ENCODE measurements at regions not wholly inside any gene's neighbourhood (a gene's known extent, or its start where the extent isn't known, plus 50 kb on each side); places are given as distances from the start of the nearest gene placed in this dataset.
"Not testable (repeated sequence)": the region's sequence is repeated elsewhere in the genome, so short reads cannot be mapped to it uniquely, and the experiment has no call there.

DNA sequence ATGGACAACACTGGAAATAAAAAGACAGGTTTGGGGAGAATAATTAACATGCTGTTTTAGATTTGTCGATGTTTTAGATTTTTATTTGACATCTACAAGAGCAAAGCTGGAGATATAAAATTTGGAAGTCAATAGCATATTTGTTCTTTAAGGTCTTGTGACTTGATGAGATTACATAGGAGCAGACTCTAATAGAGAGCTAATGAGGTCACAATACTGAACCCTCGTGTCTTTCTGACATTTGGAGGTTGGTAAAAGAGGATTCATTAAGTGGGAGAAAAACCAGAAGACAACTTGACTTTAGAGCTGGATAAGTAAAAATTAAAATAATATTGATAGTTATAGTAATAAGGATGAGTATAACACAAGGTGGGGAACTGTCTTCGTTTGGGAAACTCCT is 322.7 kb upstream of the SEMA6A start:
- Mint-ChIP-seq H3K27ac (no peak overlapping the region), H3K9me3 (no peaks in the 10 kb centered on the region), H3K4me3 (no peak overlapping the region), H3K27me3 (no peaks in the 10 kb centered on the region), H3K36me3 (ENCODE audit: low read depth) (no peaks in the 10 kb centered on the region), H3K4me1 (no peaks in the 10 kb centered on the region)
- DNase-seq, result no peak
- ChIA-PET CTCF (no interaction called here), POLR2A (no interaction called here)

DNA sequence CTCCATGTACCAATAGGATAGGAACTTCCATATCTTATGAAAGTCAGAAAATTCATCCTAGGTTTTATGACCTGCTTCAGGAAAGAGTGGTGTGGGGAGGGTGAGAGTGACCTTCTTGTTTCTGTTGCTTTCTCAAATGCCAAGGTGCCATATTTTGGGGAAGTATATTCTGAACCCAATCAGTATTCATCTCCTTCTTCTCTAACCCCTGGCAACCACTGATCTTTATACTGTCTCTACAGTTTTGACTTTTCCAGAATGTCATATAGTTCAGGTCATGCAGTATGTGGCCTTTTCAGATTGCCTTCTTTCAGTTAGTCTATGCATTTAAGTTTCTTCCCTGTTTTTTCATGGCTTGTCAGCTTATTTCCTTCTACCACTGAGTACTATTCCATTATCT is 321.4 kb upstream of the SEMA6A start:
- H3K27me3 Mint-ChIP-seq, result no peaks in the 10 kb centered on the region
- H3K4me3 Mint-ChIP-seq, result no peak overlapping the region
- ChIA-PET CTCF (no interaction called here), POLR2A (no interaction called here)
- no peaks in the 10 kb centered on the region for H3K4me1 Mint-ChIP-seq
- H3K9me3 Mint-ChIP-seq, result no peaks in the 10 kb centered on the region
- H3K36me3 Mint-ChIP-seq (ENCODE audit: low read depth), result no peaks in the 10 kb centered on the region
- DNase-seq, result no peak
- H3K27ac Mint-ChIP-seq, result no peak overlapping the region

DNA sequence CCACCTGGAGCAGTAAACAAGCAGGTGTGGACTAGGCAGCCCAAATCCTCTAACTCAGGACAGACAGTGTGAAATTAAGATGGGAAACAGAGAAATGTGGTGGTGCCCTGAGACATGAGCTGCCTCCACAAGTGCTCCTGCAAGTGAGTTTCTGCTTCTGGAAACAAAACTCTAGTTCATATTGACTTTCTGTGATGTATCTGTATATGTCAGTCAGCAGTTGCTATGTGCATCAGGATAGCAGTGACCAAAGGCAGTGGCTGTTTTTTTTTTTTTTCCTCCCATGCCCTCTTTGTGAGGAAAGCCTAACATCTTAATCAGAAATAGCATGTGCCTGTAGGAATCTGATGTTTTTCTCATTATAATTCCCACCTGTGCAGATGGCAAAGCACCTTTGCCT is 318.4 kb upstream of the SEMA6A start:
- no peaks in the 10 kb centered on the region for H3K27me3 Mint-ChIP-seq
- no peak overlapping the region for H3K4me3 Mint-ChIP-seq
- ChIA-PET CTCF (no interaction called here), POLR2A (no interaction called here)
- H3K9me3 Mint-ChIP-seq, result no peaks in the 10 kb centered on the region
- no peak overlapping the region for H3K27ac Mint-ChIP-seq
- DNase-seq, result no peak
- H3K4me1 Mint-ChIP-seq, result no peaks in the 10 kb centered on the region
- H3K36me3 Mint-ChIP-seq (ENCODE audit: low read depth), result no peaks in the 10 kb centered on the region

DNA sequence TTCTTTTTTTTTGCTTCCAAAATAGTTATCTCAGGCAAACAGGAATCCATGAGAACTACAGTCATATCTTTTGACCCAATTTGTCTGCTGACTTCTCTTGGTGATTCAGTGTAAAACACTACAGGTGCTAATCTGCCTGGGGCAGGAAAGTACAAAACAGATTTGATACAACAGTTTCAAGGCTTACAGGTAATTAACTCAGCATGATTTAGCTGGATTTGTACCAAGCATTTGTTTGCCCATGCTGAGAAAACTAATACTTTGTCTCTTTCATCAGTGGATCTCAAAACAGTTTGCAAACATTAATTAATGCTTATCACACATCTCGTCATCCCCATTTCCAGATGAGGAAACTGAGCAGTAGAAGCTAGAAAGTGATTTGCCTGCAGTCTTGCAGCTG is 312.5 kb upstream of the SEMA6A start:
- DNase-seq, result no peak
- POLR2A ChIA-PET, result no interaction called here
- no peak overlapping the region for H3K27ac Mint-ChIP-seq
- H3K4me1 Mint-ChIP-seq, result no peaks in the 10 kb centered on the region
- H3K27me3 Mint-ChIP-seq, result no peaks in the 10 kb centered on the region
- CTCF ChIA-PET, result no interaction called here
- H3K9me3 Mint-ChIP-seq, result no peaks in the 10 kb centered on the region
- no peaks in the 10 kb centered on the region for H3K36me3 Mint-ChIP-seq (ENCODE audit: low read depth)
- no peak overlapping the region for H3K4me3 Mint-ChIP-seq

DNA sequence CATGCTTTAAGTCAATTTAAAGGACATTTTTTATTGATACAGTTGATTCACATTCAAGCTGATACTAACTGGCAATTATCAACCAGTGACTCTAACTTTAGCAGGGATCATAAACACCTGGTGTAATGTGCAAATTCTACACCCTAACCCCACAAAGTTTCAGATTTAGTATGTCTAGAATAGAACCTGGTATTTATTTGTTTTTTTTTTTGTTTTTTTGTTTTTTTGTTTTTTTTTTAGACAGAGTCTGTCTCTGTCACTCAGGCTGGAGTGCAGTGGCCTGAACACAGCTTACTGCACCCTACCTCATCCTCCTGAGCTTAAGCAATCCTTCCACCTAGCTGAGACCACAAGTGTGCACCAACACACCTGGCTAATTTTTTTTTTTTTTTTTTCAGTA is 311.2 kb upstream of the SEMA6A start:
- no peaks in the 10 kb centered on the region for H3K27me3 Mint-ChIP-seq
- no peaks in the 10 kb centered on the region for H3K36me3 Mint-ChIP-seq (ENCODE audit: low read depth)
- ChIA-PET POLR2A (no interaction called here), CTCF (no interaction called here)
- no peak for DNase-seq
- H3K4me3 Mint-ChIP-seq, result no peak overlapping the region
- peaks cover 4% of the 10 kb centered on the region for H3K9me3 Mint-ChIP-seq
- H3K27ac Mint-ChIP-seq, result no peak overlapping the region
- H3K4me1 Mint-ChIP-seq, result no peaks in the 10 kb centered on the region

DNA sequence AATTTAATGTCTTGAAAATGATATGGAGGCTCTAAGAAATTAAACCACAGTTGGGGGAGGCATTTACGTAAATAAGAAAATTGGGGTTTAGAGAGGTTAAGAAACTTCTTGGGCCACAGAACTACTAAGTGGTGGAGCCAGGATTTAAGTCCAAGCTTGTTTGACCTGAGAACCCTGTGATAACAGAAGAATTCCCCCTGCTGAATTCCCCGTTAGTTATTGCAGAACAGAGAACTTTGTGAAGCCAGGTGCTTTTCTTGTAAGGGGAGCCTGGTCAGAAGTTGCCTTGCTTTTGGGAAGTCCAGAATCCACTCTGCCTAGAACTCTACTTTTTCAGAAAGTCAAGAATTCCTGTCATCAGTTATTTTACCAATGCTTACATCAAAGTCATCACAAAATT is 309.3 kb upstream of the SEMA6A start:
- Mint-ChIP-seq H3K27ac (no peak overlapping the region), H3K4me1 (no peaks in the 10 kb centered on the region), H3K4me3 (no peak overlapping the region), H3K9me3 (peaks cover 4% of the 10 kb centered on the region), H3K27me3 (no peaks in the 10 kb centered on the region), H3K36me3 (ENCODE audit: low read depth) (no peaks in the 10 kb centered on the region)
- no peak for DNase-seq
- CTCF ChIA-PET, result no interaction called here
- POLR2A ChIA-PET, result no interaction called here

DNA sequence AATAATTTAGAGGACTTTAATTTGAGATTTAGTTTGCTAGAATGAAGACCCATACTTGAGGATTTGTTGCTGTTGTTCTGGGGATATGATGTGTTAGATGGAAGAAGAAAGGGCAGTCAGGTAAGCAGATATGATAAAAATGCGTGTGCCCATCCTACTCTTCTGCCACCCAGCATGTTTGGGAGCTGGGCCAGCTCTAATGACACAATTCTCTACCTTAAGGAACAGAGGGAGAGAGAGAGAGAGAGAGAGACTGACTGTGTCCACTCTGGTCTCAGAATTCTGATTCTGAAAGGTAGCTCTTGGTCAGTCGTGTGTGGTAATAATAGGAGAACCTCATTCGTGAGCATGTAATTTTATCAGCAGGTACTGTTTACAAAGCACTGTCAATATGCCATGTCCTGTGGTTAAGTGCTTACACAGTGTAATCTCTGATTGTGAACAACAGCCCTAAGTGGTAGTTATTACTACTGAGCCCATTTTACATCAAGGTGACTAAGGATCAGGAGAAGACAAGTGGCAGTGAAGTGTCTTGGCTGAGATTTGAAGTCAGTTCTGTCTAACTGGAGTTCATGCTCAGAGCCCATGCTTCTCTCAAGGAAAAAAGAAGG is 307.4 kb upstream of the SEMA6A start:
- H3K36me3 Mint-ChIP-seq (ENCODE audit: low read depth), result no peaks in the 10 kb centered on the region
- ChIA-PET CTCF (no interaction called here), POLR2A (no interaction called here)
- H3K27ac Mint-ChIP-seq, result no peak overlapping the region
- no peak overlapping the region for H3K4me3 Mint-ChIP-seq
- H3K9me3 Mint-ChIP-seq, result peaks cover 4% of the 10 kb centered on the region
- H3K4me1 Mint-ChIP-seq, result no peaks in the 10 kb centered on the region
- H3K27me3 Mint-ChIP-seq, result no peaks in the 10 kb centered on the region
- DNase-seq, result no peak

DNA sequence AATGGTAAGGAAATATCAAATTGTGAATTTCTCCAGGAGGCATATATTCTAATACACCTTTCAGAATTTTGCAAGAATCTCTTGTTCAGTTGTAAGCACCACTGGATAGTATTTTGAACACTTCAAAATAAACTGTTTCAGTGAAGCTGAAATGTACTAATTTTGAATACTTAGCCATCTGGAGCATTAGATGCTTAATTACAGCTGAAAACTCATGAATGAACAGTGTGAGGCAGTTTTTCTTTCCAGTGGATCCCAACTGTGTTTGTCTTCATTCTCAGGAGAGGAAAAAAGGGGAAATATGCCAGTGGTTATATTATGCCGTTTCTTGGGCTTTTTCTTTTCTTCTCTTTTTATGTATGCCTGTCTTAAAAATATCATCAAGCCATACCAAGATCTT is 306.0 kb upstream of the SEMA6A start:
- DNase-seq, result no peak
- POLR2A ChIA-PET, result no interaction called here
- H3K4me1 Mint-ChIP-seq, result no peaks in the 10 kb centered on the region
- no peak overlapping the region for H3K4me3 Mint-ChIP-seq
- CTCF ChIA-PET, result no interaction called here
- H3K27me3 Mint-ChIP-seq, result no peaks in the 10 kb centered on the region
- H3K27ac Mint-ChIP-seq, result no peak overlapping the region
- H3K36me3 Mint-ChIP-seq (ENCODE audit: low read depth), result no peaks in the 10 kb centered on the region
- H3K9me3 Mint-ChIP-seq, result peaks cover 4% of the 10 kb centered on the region

DNA sequence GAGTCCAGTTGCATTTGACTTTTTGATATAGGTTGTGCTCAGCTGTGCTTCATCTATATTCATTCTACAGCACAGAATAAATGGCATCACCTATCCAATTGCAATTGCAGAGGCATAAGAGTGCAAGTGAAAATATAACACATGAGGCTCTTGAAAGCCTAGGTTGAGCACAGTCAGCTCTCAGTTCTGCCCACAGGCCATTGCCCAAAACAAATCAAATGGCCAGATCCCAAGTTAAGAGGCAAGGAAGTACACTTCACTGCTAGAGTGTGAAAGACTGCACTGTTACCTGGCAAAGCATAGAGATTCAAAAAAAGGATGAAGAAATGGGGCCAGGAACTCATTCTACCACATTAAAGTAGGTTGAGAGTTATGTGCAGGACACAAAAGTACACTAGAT is 305.5 kb upstream of the SEMA6A start:
- CTCF ChIA-PET, result no interaction called here
- Mint-ChIP-seq H3K36me3 (ENCODE audit: low read depth) (no peaks in the 10 kb centered on the region), H3K4me3 (no peak overlapping the region), H3K27ac (no peak overlapping the region), H3K27me3 (no peaks in the 10 kb centered on the region), H3K4me1 (no peaks in the 10 kb centered on the region), H3K9me3 (peaks cover 4% of the 10 kb centered on the region)
- DNase-seq, result no peak
- POLR2A ChIA-PET, result no interaction called here

DNA sequence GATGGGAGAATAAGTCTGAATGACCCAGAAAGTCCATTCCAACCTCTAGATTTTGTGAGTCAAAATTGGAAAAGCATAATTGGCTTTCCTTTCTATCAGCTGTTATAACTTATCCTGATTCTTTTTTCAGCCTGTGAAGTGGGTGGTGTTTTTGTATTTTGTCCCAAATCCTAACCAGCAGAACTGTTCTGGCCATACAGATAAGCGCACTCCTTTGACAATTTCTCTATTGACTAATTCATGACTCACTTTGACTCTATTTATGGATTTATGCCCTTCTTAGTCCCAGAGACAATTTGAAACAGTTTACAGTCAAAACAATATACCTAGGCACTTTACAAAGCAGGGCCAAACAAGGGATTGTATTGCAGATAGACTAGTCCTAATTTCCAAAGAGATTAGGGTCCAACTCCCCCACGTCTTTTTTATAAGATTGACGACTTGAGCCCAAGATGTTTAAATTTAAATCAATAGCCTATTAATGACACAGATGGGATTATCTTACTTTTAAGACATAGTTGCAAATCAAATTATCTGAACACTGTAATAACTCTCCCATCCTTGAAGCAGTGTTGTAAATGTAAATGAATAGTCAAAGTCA is 301.7 kb upstream of the SEMA6A start:
- Mint-ChIP-seq H3K4me3 (no peak overlapping the region), H3K27ac (no peak overlapping the region), H3K9me3 (no peaks in the 10 kb centered on the region), H3K36me3 (ENCODE audit: low read depth) (no peaks in the 10 kb centered on the region), H3K4me1 (no peaks in the 10 kb centered on the region), H3K27me3 (no peaks in the 10 kb centered on the region)
- DNase-seq, result no peak
- POLR2A ChIA-PET, result no interaction called here
- CTCF ChIA-PET, result no interaction called here

DNA sequence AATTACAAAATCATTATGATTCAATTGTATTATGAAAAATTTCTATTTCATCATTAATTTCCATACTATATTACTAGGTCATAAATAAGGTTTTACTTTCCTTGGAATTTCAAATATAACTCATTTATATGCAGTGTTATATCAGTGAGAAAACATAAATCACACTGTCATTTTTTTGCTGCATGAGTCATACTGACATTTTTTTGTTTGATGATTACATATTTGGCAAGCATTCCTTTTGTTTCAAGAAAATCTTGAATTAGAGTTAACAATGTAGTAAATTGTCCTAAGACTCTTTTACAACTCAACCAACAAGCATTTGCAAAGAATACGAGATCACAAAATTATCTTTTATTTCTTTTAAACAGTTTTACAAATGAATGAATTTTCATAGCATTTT is 298.4 kb upstream of the SEMA6A start:
- H3K36me3 Mint-ChIP-seq (ENCODE audit: low read depth), result no peaks in the 10 kb centered on the region
- POLR2A ChIA-PET, result no interaction called here
- H3K9me3 Mint-ChIP-seq, result peaks cover 5% of the 10 kb centered on the region
- CTCF ChIA-PET, result no interaction called here
- no peak for DNase-seq
- no peaks in the 10 kb centered on the region for H3K4me1 Mint-ChIP-seq
- H3K27ac Mint-ChIP-seq, result no peak overlapping the region
- no peak overlapping the region for H3K4me3 Mint-ChIP-seq
- H3K27me3 Mint-ChIP-seq, result no peaks in the 10 kb centered on the region

DNA sequence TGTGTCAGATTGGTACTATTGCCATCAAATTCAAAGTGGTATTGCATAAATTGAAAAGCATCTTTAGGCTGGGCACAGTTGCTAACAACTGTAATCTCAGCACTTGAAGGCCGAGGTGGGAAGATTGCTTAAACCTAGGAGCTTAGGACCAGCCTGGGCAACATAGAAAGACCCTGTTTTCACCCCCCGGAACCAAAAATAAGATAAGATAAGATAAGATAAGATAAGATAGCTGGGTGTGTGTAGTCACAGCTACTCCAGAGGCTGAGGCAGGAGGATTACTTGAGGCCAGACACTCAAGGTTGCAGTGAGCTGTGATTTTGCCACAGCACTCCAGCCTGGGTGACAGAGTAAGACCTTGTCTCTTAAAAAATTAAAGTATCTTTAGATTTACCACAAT is 297.9 kb upstream of the SEMA6A start:
- ChIA-PET CTCF (interaction anchor here (0.7 kb wide), 1 partner anchor 841 kb away, joined by 5 read pairs; no protein-coding TSS in a partner anchor), POLR2A (no interaction called here)
- Mint-ChIP-seq H3K27me3 (no peaks in the 10 kb centered on the region), H3K36me3 (ENCODE audit: low read depth) (no peaks in the 10 kb centered on the region), H3K4me1 (no peaks in the 10 kb centered on the region), H3K27ac (no peak overlapping the region), H3K9me3 (peaks cover 5% of the 10 kb centered on the region), H3K4me3 (no peak overlapping the region)
- DNase-seq, result no peak

DNA sequence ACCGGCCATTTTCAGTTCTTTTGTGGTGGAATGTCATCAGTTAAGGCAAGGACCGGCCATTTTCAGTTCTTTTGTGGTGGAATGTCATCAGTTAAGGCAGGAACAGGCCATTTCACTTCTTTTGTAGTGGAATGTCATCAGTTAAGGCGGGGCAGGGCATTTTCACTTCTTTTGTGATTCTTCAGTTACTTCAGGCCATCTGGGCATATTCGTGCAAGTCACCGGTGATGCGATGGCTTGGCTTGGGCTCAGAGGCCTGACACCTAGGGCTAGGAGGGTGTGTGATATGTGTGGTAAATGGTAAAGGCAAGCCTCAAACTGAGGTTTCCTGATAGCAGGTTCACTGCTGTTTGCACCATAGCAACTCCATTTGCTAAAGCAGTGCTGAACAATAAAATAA is 293.2 kb upstream of the SEMA6A start:
- H3K27me3 Mint-ChIP-seq; DNase-seq; H3K36me3 Mint-ChIP-seq (ENCODE audit: low read depth); H3K9me3 Mint-ChIP-seq; H3K4me3 Mint-ChIP-seq; CTCF ChIA-PET; H3K27ac Mint-ChIP-seq; POLR2A ChIA-PET; H3K4me1 Mint-ChIP-seq: not testable (repeated sequence)

DNA sequence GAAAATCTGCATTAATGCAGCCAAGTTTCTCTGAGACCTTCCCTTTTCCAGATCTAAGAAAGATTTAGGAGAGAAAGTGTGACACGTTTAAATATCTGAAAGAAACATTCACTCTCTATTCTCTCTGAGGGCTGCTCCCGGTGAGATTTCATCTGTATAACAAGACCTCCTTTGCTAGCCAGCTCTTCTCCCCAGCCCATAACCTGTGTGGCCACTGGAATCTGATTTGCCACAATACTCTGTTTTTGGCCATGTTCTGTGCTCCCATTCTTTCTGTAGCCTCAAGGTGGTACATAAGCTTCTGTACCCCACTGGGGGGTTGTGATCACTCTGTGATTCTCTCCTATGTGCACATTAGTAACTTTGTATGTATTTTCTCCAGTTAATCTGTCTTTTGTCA is 291.0 kb upstream of the SEMA6A start:
- H3K9me3 Mint-ChIP-seq, result peaks cover 5% of the 10 kb centered on the region
- ChIA-PET CTCF (no interaction called here), POLR2A (no interaction called here)
- no peak overlapping the region for H3K4me3 Mint-ChIP-seq
- H3K27ac Mint-ChIP-seq, result no peak overlapping the region
- H3K27me3 Mint-ChIP-seq, result no peaks in the 10 kb centered on the region
- no peaks in the 10 kb centered on the region for H3K36me3 Mint-ChIP-seq (ENCODE audit: low read depth)
- H3K4me1 Mint-ChIP-seq, result no peaks in the 10 kb centered on the region
- DNase-seq, result no peak

DNA sequence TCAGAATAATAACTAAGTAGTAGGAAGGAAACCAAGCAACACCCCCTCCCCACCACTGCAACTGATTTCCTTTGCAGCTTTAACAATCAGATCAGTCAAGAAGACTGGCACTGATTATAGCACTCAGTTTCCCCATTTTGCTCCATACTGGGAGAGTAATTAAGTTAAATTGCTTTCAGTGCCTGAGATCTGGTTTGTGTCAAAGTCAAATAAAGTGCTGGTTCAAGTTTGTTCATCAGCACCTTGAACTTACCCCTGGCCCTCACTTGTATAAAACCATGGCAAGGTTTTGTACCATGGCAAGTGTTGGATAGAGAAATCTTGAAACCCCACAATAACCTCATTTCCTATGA is 290.2 kb upstream of the SEMA6A start:
- H3K9me3 Mint-ChIP-seq, result peaks cover 3% of the 10 kb centered on the region
- no peak overlapping the region for H3K4me3 Mint-ChIP-seq
- no peaks in the 10 kb centered on the region for H3K27me3 Mint-ChIP-seq
- no peaks in the 10 kb centered on the region for H3K36me3 Mint-ChIP-seq (ENCODE audit: low read depth)
- no peak for DNase-seq
- ChIA-PET CTCF (no interaction called here), POLR2A (no interaction called here)
- H3K4me1 Mint-ChIP-seq, result no peaks in the 10 kb centered on the region
- H3K27ac Mint-ChIP-seq, result no peak overlapping the region
